Retinal pigment epithelial cell (primary cell): ENCODE measurements at regions not wholly inside any gene's neighbourhood (a gene's known extent, or its start where the extent isn't known, plus 50 kb on each side); places are given as distances from the start of the nearest gene placed in this dataset.
"Not testable (repeated sequence)": the region's sequence is repeated elsewhere in the genome, so short reads cannot be mapped to it uniquely, and the experiment has no call there.

Experiments used
- DNase-seq: peaks from one replicate; pipeline ENCODE4 v3.0.0-alpha.2; 2010; ENCODE audit warnings: low read depth
- H3K4me3 ChIP-seq: 2 replicates; pipeline ENCODE4 v1.5.1; 2011; ENCODE audit warnings: mild to moderate bottlenecking, low read length, control low read depth, moderate library complexity
- CTCF ChIP-seq: conservative IDR thresholded peaks from 2 replicates; pipeline ENCODE4 v1.5.1; 2011; ENCODE audit warnings: low read depth, low read length, control low read depth, inconsistent platforms

- H3K4me3 ChIP-seq = no peak overlapping the region
- TF ChIP-seq CTCF = no peak
- no peak for DNase-seq
Observed at GRCh38 chr13:107806726-107807125, 408.6 kb downstream of the LIG4 start.

- no peak overlapping the region for H3K4me3 ChIP-seq
- DNase-seq = no peak
- no peak for TF ChIP-seq CTCF
Observed at GRCh38 chr13:107803822-107804495, 411.4 kb downstream of the LIG4 start.

GRCh38 chr13:107801621-107802020 lies 413.7 kb downstream of the LIG4 start:
- TF ChIP-seq CTCF = no peak
- DNase-seq = no peak

GRCh38 chr13:107799001-107799400 lies 416.3 kb downstream of the LIG4 start:
- peak; percentile 12 for DNase-seq
- no peak for TF ChIP-seq CTCF
- H3K4me3 ChIP-seq = no peak overlapping the region

More at GRCh38 chr13:107801621-107802020, 413.7 kb downstream of the LIG4 start:
- H3K4me3 ChIP-seq = no peak overlapping the region

GRCh38 chr13:107790397-107790796 lies 424.9 kb downstream of the LIG4 start:
- TF ChIP-seq CTCF = no peak
- DNase-seq = no peak

GRCh38 chr13:107788464-107789165 lies 426.7 kb downstream of the LIG4 start:
- no peak overlapping the region for H3K4me3 ChIP-seq
- TF ChIP-seq CTCF = no peak
- DNase-seq = no peak

More at GRCh38 chr13:107790397-107790796, 424.9 kb downstream of the LIG4 start:
- H3K4me3 ChIP-seq = no peak overlapping the region

GRCh38 chr13:107782646-107783045 lies 432.7 kb downstream of the LIG4 start:
- not testable (repeated sequence) for DNase-seq, H3K4me3 ChIP-seq
